ENCODE measurements at regions not wholly inside any gene's neighbourhood (a gene's known extent, or its start where the extent isn't known, plus 50 kb on each side); places are given as distances from the start of the nearest gene placed in this dataset.

- H3K27ac ChIP-seq = no peak overlapping the region
- ATAC-seq = no peak
- no peaks in the 10 kb centered on the region for H3K36me3 ChIP-seq
- peaks cover 0 to 41% (median 0%) of the 10 kb centered on the region in 9 donors for H3K27me3 ChIP-seq
- TF ChIP-seq POLR2A (IDR thresholded peaks at IDR 0.05) (no peak), CTCF (IDR thresholded peaks at IDR 0.05) (no peak)
- WGBS, 4 donors = 81 to 89% (median 87%) methylated on average over 10 of the region's 10 CpGs
- intact Hi-C loops (cut with DNase I) = no loop called here
- DNase-seq = no peak
- H3K4me1 ChIP-seq = no peaks in the 10 kb centered on the region
- H3K9me3 ChIP-seq = no peaks in the 10 kb centered on the region
- H3K4me3 ChIP-seq = no peak overlapping the region
Measured at GRCh38 chr22:48821727-48822126, 1005.9 kb downstream of the BRD1 start.

GRCh38 chr22:48821346-48821690 lies 1006.4 kb downstream of the BRD1 start:
- Histone ChIP-seq H3K4me1 (no peaks in the 10 kb centered on the region), H3K4me3 (no peak overlapping the region), H3K36me3 (no peaks in the 10 kb centered on the region), H3K27me3 (peaks cover 0 to 38% (median 0%) of the 10 kb centered on the region in 9 donors), H3K27ac (no peak overlapping the region), H3K9me3 (no peaks in the 10 kb centered on the region)
- DNase-seq = no peak
- ATAC-seq = no peak
- WGBS, 4 donors = 66 to 76% (median 70%) methylated on average over 5 to 10 of the region's 10 CpGs
- intact Hi-C loops (cut with DNase I) = no loop called here
- TF ChIP-seq POLR2A (IDR thresholded peaks at IDR 0.05) = no peak

- DNase-seq (peak in 1 of 5 donors; percentile 57), ATAC-seq (no peak)
- no peaks in the 10 kb centered on the region for H3K4me1 ChIP-seq
- intact Hi-C loops (cut with DNase I) = no loop called here
- no peaks in the 10 kb centered on the region for H3K9me3 ChIP-seq
- no peaks in the 10 kb centered on the region for H3K36me3 ChIP-seq
- WGBS, 4 donors = 78 to 86% (median 80%) methylated on average over 23 to 27 of the region's 27 CpGs
- H3K27ac ChIP-seq = no peak overlapping the region
- H3K4me3 ChIP-seq = no peak overlapping the region
- H3K27me3 ChIP-seq = peaks cover 0 to 36% (median 0%) of the 10 kb centered on the region in 9 donors
- no peak for TF ChIP-seq POLR2A (IDR thresholded peaks at IDR 0.05)
- no peak for TF ChIP-seq CTCF (IDR thresholded peaks at IDR 0.05)
Measured at GRCh38 chr22:48820481-48821345, 1007.0 kb downstream of the BRD1 start.

GRCh38 chr22:48819961-48820360 lies 1007.7 kb downstream of the BRD1 start:
- no peak overlapping the region for H3K4me3 ChIP-seq
- no peak overlapping the region for H3K27ac ChIP-seq
- intact Hi-C loops (cut with DNase I) = no loop called here
- DNase-seq (peak in 1 of 5 donors; percentile 44), ATAC-seq (no peak)
- H3K4me1 ChIP-seq = no peaks in the 10 kb centered on the region
- peaks cover 0 to 29% (median 0%) of the 10 kb centered on the region in 9 donors for H3K27me3 ChIP-seq
- TF ChIP-seq POLR2A (IDR thresholded peaks at IDR 0.05) (no peak), CTCF (IDR thresholded peaks at IDR 0.05) (no peak)
- no peaks in the 10 kb centered on the region for H3K36me3 ChIP-seq
- WGBS, 4 donors = 76 to 81% (median 79%) methylated on average over 13 of the region's 13 CpGs
- H3K9me3 ChIP-seq = peaks cover 0 to 2% (median 0%) of the 10 kb centered on the region in 12 donors

Data from heart left ventricle (tissue), 16 donors.